Astrocyte (in vitro differentiated cells and primary cell): ENCODE measurements at regions not wholly inside any gene's neighbourhood (a gene's known extent, or its start where the extent isn't known, plus 50 kb on each side); places are given as distances from the start of the nearest gene placed in this dataset.

Source experiments
- DNase-seq: peaks from one replicate; pipeline ENCODE4 v3.0.0-alpha.2; 2010; ENCODE audit warnings: low read depth
- FAIRE-seq: peaks from 2 replicates; lab custom pipeline; 2011; peaks lifted over from hg19 to GRCh38; lab: Jason Lieb, UNC
- H2AFZ ChIP-seq: 2 replicates; pipeline ENCODE4 v1.6.0; 2012; ENCODE audit warnings: low read depth, low read length, inconsistent platforms
- H3K27ac ChIP-seq: 2 replicates; pipeline ENCODE4 v1.5.1; 2011; ENCODE audit warnings: low read depth, low read length, inconsistent platforms
- H3K27me3 ChIP-seq: 2 replicates; pipeline ENCODE4 v1.6.0; 2011; ENCODE audit warnings: low read length, inconsistent platforms; ENCODE audit not compliant: insufficient read depth
- H3K36me3 ChIP-seq: 2 replicates; pipeline ENCODE4 v1.5.1; 2011; ENCODE audit warnings: low read length, inconsistent platforms; ENCODE audit not compliant: insufficient read depth
- H3K4me1 ChIP-seq: 2 replicates; pipeline ENCODE4 v1.5.1; 2011; ENCODE audit warnings: low read length, inconsistent platforms; ENCODE audit not compliant: insufficient read depth
- H3K4me2 ChIP-seq: 2 replicates; pipeline ENCODE4 v1.6.0; 2012; ENCODE audit warnings: low read length, inconsistent platforms
- H3K4me3 ChIP-seq: 2 replicates; pipeline ENCODE4 v1.5.1; 2011; ENCODE audit warnings: low read depth, mild to moderate bottlenecking, low read length, inconsistent platforms; ENCODE audit not compliant: insufficient read depth
- H3K79me2 ChIP-seq: 2 replicates; pipeline ENCODE4 v1.6.0; 2012; ENCODE audit warnings: mild to moderate bottlenecking, low read length, inconsistent platforms; ENCODE audit not compliant: insufficient read depth
- H3K9ac ChIP-seq: 2 replicates; pipeline ENCODE4 v1.6.0; 2012; ENCODE audit warnings: mild to moderate bottlenecking, low read length, inconsistent platforms
- H3K9me3 ChIP-seq: 2 replicates; pipeline ENCODE4 v1.5.1; 2012; ENCODE audit warnings: low read depth, mild to moderate bottlenecking, low read length, inconsistent platforms; ENCODE audit not compliant: insufficient read depth
- H4K20me1 ChIP-seq: 2 replicates; pipeline ENCODE4 v1.6.0; 2012; ENCODE audit warnings: low read length, inconsistent platforms; ENCODE audit not compliant: insufficient read depth
- H3K27ac Mint-ChIP-seq: one replicate; pipeline ENCODE4 v1.8.0; 2021; ENCODE audit warnings: mild to moderate bottlenecking, mixed read lengths; ENCODE audit not compliant: unreplicated experiment
- H3K27me3 Mint-ChIP-seq: one replicate; pipeline ENCODE4 v1.8.0; 2021; ENCODE audit warnings: low read depth, mixed read lengths; ENCODE audit not compliant: unreplicated experiment
- H3K36me3 Mint-ChIP-seq: one replicate; pipeline ENCODE4 v1.8.0; 2021; ENCODE audit warnings: low read depth, mixed read lengths; ENCODE audit not compliant: unreplicated experiment
- H3K4me1 Mint-ChIP-seq: one replicate; pipeline ENCODE4 v1.8.0; 2021; ENCODE audit warnings: low read depth, mixed read lengths; ENCODE audit not compliant: unreplicated experiment
- H3K4me3 Mint-ChIP-seq: one replicate; pipeline ENCODE4 v1.8.0; 2021; ENCODE audit warnings: mild to moderate bottlenecking, moderate library complexity, mixed read lengths; ENCODE audit not compliant: unreplicated experiment
- H3K9me3 Mint-ChIP-seq: one replicate; pipeline ENCODE4 v1.8.0; 2021; ENCODE audit warnings: mild to moderate bottlenecking, mixed read lengths; ENCODE audit not compliant: unreplicated experiment
- CTCF ChIP-seq: IDR thresholded peaks from 2 replicates; pipeline ENCODE4 v1.5.1; 2011; ENCODE audit warnings: low read depth, mild to moderate bottlenecking, inconsistent platforms, low read length, moderate library complexity; ENCODE audit not compliant: insufficient read depth
- EZH2 ChIP-seq: IDR thresholded peaks from 2 replicates; pipeline ENCODE4 v1.6.1; 2012; ENCODE audit warnings: mild to moderate bottlenecking, low read length, inconsistent platforms; ENCODE audit not compliant: insufficient read depth

- FAIRE-seq, result no peak
- H3K27me3 ChIP-seq, result peaks cover 6% of the 10 kb centered on the region
- H3K79me2 ChIP-seq, result no peaks in the 10 kb centered on the region
- Mint-ChIP-seq H3K4me1 (no peaks in the 10 kb centered on the region), H3K27me3 (no peaks in the 10 kb centered on the region), H3K4me3 (no peak overlapping the region), H3K36me3 (no peaks in the 10 kb centered on the region), H3K9me3 (peaks cover 3% of the 10 kb centered on the region), H3K27ac (no peak overlapping the region)
- no peak overlapping the region for H3K9ac ChIP-seq
- H3K4me2 ChIP-seq, result no peak overlapping the region
- H4K20me1 ChIP-seq, result no peaks in the 10 kb centered on the region
- no peaks in the 10 kb centered on the region for H3K4me1 ChIP-seq
- H2AFZ ChIP-seq, result no peak overlapping the region
- no peak overlapping the region for H3K27ac ChIP-seq
- H3K4me3 ChIP-seq, result no peak overlapping the region
- TF ChIP-seq CTCF, result no peak
- no peak for TF ChIP-seq EZH2
- no peaks in the 10 kb centered on the region for H3K36me3 ChIP-seq
- no peaks in the 10 kb centered on the region for H3K9me3 ChIP-seq
- no peak for DNase-seq
These were observed 86.2 kb downstream of the SMIM21 start for GRCh38 chr18:75341267-75341666.

- H3K4me2 ChIP-seq, result no peak overlapping the region
- no peak overlapping the region for H3K27ac ChIP-seq
- peak overlapping the region; percentile 38 for H2AFZ ChIP-seq
- H3K79me2 ChIP-seq, result no peaks in the 10 kb centered on the region
- no peak overlapping the region for H3K9ac ChIP-seq
- H3K4me1 ChIP-seq, result no peaks in the 10 kb centered on the region
- H3K9me3 ChIP-seq, result no peaks in the 10 kb centered on the region
- H3K27ac Mint-ChIP-seq, result no peak overlapping the region
- no peaks in the 10 kb centered on the region for H3K36me3 Mint-ChIP-seq
- H3K4me1 Mint-ChIP-seq, result no peaks in the 10 kb centered on the region
- no peak overlapping the region for H3K4me3 Mint-ChIP-seq
- FAIRE-seq (no peak), DNase-seq (no peak)
- peaks cover 3% of the 10 kb centered on the region for H3K9me3 Mint-ChIP-seq
- no peaks in the 10 kb centered on the region for H3K27me3 Mint-ChIP-seq
- H3K36me3 ChIP-seq, result no peaks in the 10 kb centered on the region
- no peak for TF ChIP-seq CTCF
- no peak for TF ChIP-seq EZH2
- H3K27me3 ChIP-seq, result peaks cover 6% of the 10 kb centered on the region
- H3K4me3 ChIP-seq, result no peak overlapping the region
- H4K20me1 ChIP-seq, result no peaks in the 10 kb centered on the region
These were observed 87.4 kb downstream of the SMIM21 start for GRCh38 chr18:75339936-75340605.
